Bronchial epithelial cell (primary cell): ENCODE measurements at regions not wholly inside any gene's neighbourhood (a gene's known extent, or its start where the extent isn't known, plus 50 kb on each side); places are given as distances from the start of the nearest gene placed in this dataset.
"Not testable (repeated sequence)": the region's sequence is repeated elsewhere in the genome, so short reads cannot be mapped to it uniquely, and the experiment has no call there.

ENCODE experiments used
- DNase-seq: peaks from one replicate; pipeline ENCODE4 v3.0.0-alpha.2; 2010; ENCODE audit warnings: low read depth
- FAIRE-seq: peaks from 2 replicates; lab custom pipeline; 2011; peaks lifted over from hg19 to GRCh38; lab: Jason Lieb, UNC
- H3K27me3 ChIP-seq: 2 replicates; pipeline ENCODE4 v1.5.1; 2011; ENCODE audit warnings: low read length; ENCODE audit not compliant: control insufficient read depth, insufficient read depth
- H3K36me3 ChIP-seq: 2 replicates; pipeline ENCODE4 v1.5.1; 2011; ENCODE audit warnings: low read length; ENCODE audit not compliant: control insufficient read depth, insufficient read depth
- H3K4me3 ChIP-seq: 2 replicates; pipeline ENCODE4 v1.5.1; 2011; ENCODE audit warnings: mild to moderate bottlenecking, low read depth, low read length, control low read depth
- CTCF ChIP-seq: IDR thresholded peaks from 2 replicates; pipeline ENCODE4 v1.5.1; 2011; ENCODE audit warnings: mild to moderate bottlenecking, moderate library complexity, low read length, control low read depth, inconsistent platforms; ENCODE audit not compliant: insufficient read depth, severe bottlenecking

- H3K4me3 ChIP-seq, result no peak overlapping the region
- H3K36me3 ChIP-seq, result no peaks in the 10 kb centered on the region
- FAIRE-seq (no peak), DNase-seq (peak; percentile 29)
- no peaks in the 10 kb centered on the region for H3K27me3 ChIP-seq
- TF ChIP-seq CTCF, result no peak
These were observed 148.3 kb upstream of the PHYHIPL start for GRCh38 chr10:59027975-59028655.

GRCh38 chr10:59033622-59034021, 142.8 kb upstream of the PHYHIPL start:
- TF ChIP-seq CTCF, result no peak
- DNase-seq, result peak; percentile 2
- no peak for FAIRE-seq
- no peak overlapping the region for H3K4me3 ChIP-seq
- H3K36me3 ChIP-seq, result no peaks in the 10 kb centered on the region
- no peaks in the 10 kb centered on the region for H3K27me3 ChIP-seq

GRCh38 chr10:59036311-59037017, 140.0 kb upstream of the PHYHIPL start:
- no peak for TF ChIP-seq CTCF
- DNase-seq (no peak), FAIRE-seq (no peak)
- Histone ChIP-seq H3K27me3 (no peaks in the 10 kb centered on the region), H3K4me3 (no peak overlapping the region), H3K36me3 (no peaks in the 10 kb centered on the region)

- Histone ChIP-seq H3K27me3 (no peaks in the 10 kb centered on the region), H3K4me3 (no peak overlapping the region), H3K36me3 (no peaks in the 10 kb centered on the region)
- DNase-seq (no peak), FAIRE-seq (no peak)
- TF ChIP-seq CTCF, result no peak
These were observed 139.4 kb upstream of the PHYHIPL start for GRCh38 chr10:59037018-59037389.

GRCh38 chr10:59037506-59037905, 138.9 kb upstream of the PHYHIPL start:
- no peak for DNase-seq
- Histone ChIP-seq H3K36me3 (no peaks in the 10 kb centered on the region), H3K4me3 (no peak overlapping the region), H3K27me3 (no peaks in the 10 kb centered on the region)
- FAIRE-seq, result no peak
- no peak for TF ChIP-seq CTCF

GRCh38 chr10:59043358-59043757, 133.1 kb upstream of the PHYHIPL start:
- FAIRE-seq, DNase-seq, H3K27me3 ChIP-seq, H3K36me3 ChIP-seq, H3K4me3 ChIP-seq: not testable (repeated sequence)
